OCI-LY1 (cell line): ENCODE measurements at regions not wholly inside any gene's neighbourhood (a gene's known extent, or its start where the extent isn't known, plus 50 kb on each side); places are given as distances from the start of the nearest gene placed in this dataset.

Experiments
- H2AFZ ChIP-seq: fragments of 200-600 bp; sonication (generic), shearing (Covaris generic); 2 replicates; pipeline ENCODE4 v1.6.0; 2014; ENCODE audit warnings: antibody characterized with exemption, mild to moderate bottlenecking, low read length
- H3F3A ChIP-seq: fragments of 200-600 bp; sonication (generic), shearing (Covaris generic); 2 replicates; pipeline ENCODE4 v1.6.0; 2014; ENCODE audit warnings: mild to moderate bottlenecking, antibody characterized with exemption, low read length, moderate library complexity; ENCODE audit not compliant: insufficient read depth
- H3K27ac ChIP-seq: fragments of 200-600 bp; sonication (generic); 2 replicates; pipeline ENCODE4 v1.5.1; 2014; ENCODE audit warnings: low read length, mixed run types, mild to moderate bottlenecking, low read depth; ENCODE audit not compliant: poor library complexity, severe bottlenecking
- H3K27me3 ChIP-seq: fragments of 200-600 bp; sonication (generic); 2 replicates; pipeline ENCODE4 v1.6.0; 2014; ENCODE audit warnings: antibody characterized with exemption, mild to moderate bottlenecking, low read length, moderate library complexity; ENCODE audit not compliant: insufficient read depth
- H3K36me3 ChIP-seq: fragments of 200-600 bp; sonication (generic); 2 replicates; pipeline ENCODE4 v1.6.1; 2014; ENCODE audit warnings: mild to moderate bottlenecking, antibody characterized with exemption, low read length, moderate library complexity, mixed read lengths; ENCODE audit not compliant: insufficient read depth
- H3K4me1 ChIP-seq: fragments of 200-600 bp; sonication (generic); 2 replicates; pipeline ENCODE4 v1.5.1; 2014; ENCODE audit warnings: mild to moderate bottlenecking, low read length, moderate library complexity; ENCODE audit not compliant: insufficient read depth, severe bottlenecking
- H3K4me2 ChIP-seq: fragments of 200-600 bp; sonication (generic), shearing (Covaris generic); 2 replicates; pipeline ENCODE4 v1.6.1; 2014; ENCODE audit warnings: low read length
- H3K4me3 ChIP-seq: fragments of 200-600 bp; sonication (generic); 2 replicates; pipeline ENCODE4 v1.5.1; 2014; ENCODE audit warnings: low read length, low read depth, mild to moderate bottlenecking, mixed read lengths; ENCODE audit not compliant: poor library complexity, severe bottlenecking
- H3K79me2 ChIP-seq: fragments of 200-600 bp; shearing (Covaris generic); 2 replicates; pipeline ENCODE4 v1.6.1; 2016; ENCODE audit warnings: mixed run types, low read length, mixed read lengths; ENCODE audit not compliant: insufficient read depth
- H3K9ac ChIP-seq: fragments of 200-600 bp; sonication (generic), shearing (Covaris generic); 2 replicates; pipeline ENCODE4 v1.6.1; 2014; ENCODE audit warnings: mild to moderate bottlenecking, low read length, mixed read lengths
- H3K9me2 ChIP-seq: fragments of 200-600 bp; sonication (generic), shearing (Covaris generic); 2 replicates; pipeline ENCODE4 v1.6.1; 2014; ENCODE audit warnings: low read depth, mild to moderate bottlenecking, low read length, mixed read lengths
- H3K9me3 ChIP-seq: fragments of 200-600 bp; shearing (Covaris generic); 2 replicates; pipeline ENCODE4 v1.6.1; 2014; ENCODE audit warnings: low read length, mixed read lengths
- H4K20me1 ChIP-seq: fragments of 200-600 bp; sonication (generic), shearing (Covaris generic); 2 replicates; pipeline ENCODE4 v1.6.0; 2016; ENCODE audit warnings: mild to moderate bottlenecking, low read length; ENCODE audit not compliant: insufficient read depth
- CTCF ChIP-seq: fragments of 200-600 bp; sonication (generic), shearing (Covaris generic); IDR thresholded peaks from 2 replicates; pipeline ENCODE4 v1.5.1; 2017; ENCODE audit warnings: mild to moderate bottlenecking, antibody characterized with exemption, low read length, moderate library complexity, mixed read lengths
- EZH2 ChIP-seq: fragments of 200-600 bp; sonication (generic), shearing (Covaris generic); IDR thresholded peaks from 2 replicates; pipeline ENCODE4 v1.8.0; 2017; ENCODE audit warnings: borderline replicate concordance, mixed run types, mild to moderate bottlenecking, antibody characterized with exemption, low read length, moderate library complexity, mixed read lengths

- no peak overlapping the region for H2AFZ ChIP-seq
- no peaks in the 10 kb centered on the region for H3K9me2 ChIP-seq
- H3K4me1 ChIP-seq = no peaks in the 10 kb centered on the region
- no peak overlapping the region for H3K27ac ChIP-seq
- TF ChIP-seq CTCF (no peak), EZH2 (no peak)
- H3K9ac ChIP-seq = no peak overlapping the region
- H3K79me2 ChIP-seq = no peaks in the 10 kb centered on the region
- H3K27me3 ChIP-seq = peaks cover 16% of the 10 kb centered on the region; the same call in 1 of the 2 replicates
- H4K20me1 ChIP-seq = no peaks in the 10 kb centered on the region
- H3F3A ChIP-seq = no peaks in the 10 kb centered on the region
- H3K36me3 ChIP-seq = no peaks in the 10 kb centered on the region
- no peaks in the 10 kb centered on the region for H3K9me3 ChIP-seq
- H3K4me3 ChIP-seq = no peak overlapping the region
- H3K4me2 ChIP-seq = no peak overlapping the region
Observed at GRCh38 chr11:112310848-112311247, 50.2 kb upstream of the PLET1 start.

- Histone ChIP-seq H3K4me2 (no peak overlapping the region), H3K4me1 (no peaks in the 10 kb centered on the region), H3F3A (no peaks in the 10 kb centered on the region), H4K20me1 (no peaks in the 10 kb centered on the region), H2AFZ (no peak overlapping the region), H3K9me2 (no peaks in the 10 kb centered on the region), H3K27ac (no peak overlapping the region), H3K36me3 (no peaks in the 10 kb centered on the region), H3K9me3 (no peaks in the 10 kb centered on the region), H3K79me2 (no peaks in the 10 kb centered on the region), H3K4me3 (no peak overlapping the region), H3K9ac (no peak overlapping the region), H3K27me3 (peaks cover 16% of the 10 kb centered on the region; the same call in 1 of the 2 replicates)
- no peak for TF ChIP-seq CTCF
Observed at GRCh38 chr11:112315057-112315720, 54.5 kb upstream of the PLET1 start.

- no peaks in the 10 kb centered on the region for H3K79me2 ChIP-seq
- H3K27me3 ChIP-seq = peaks cover 16% of the 10 kb centered on the region; the same call in 1 of the 2 replicates
- TF ChIP-seq EZH2 (no peak), CTCF (no peak)
- no peaks in the 10 kb centered on the region for H3K36me3 ChIP-seq
- H3K4me1 ChIP-seq = no peaks in the 10 kb centered on the region
- H4K20me1 ChIP-seq = no peaks in the 10 kb centered on the region
- no peak overlapping the region for H3K4me3 ChIP-seq
- H3F3A ChIP-seq = no peaks in the 10 kb centered on the region
- H3K4me2 ChIP-seq = no peak overlapping the region
- H3K27ac ChIP-seq = no peak overlapping the region
- no peaks in the 10 kb centered on the region for H3K9me3 ChIP-seq
- no peaks in the 10 kb centered on the region for H3K9me2 ChIP-seq
- no peak overlapping the region for H2AFZ ChIP-seq
- H3K9ac ChIP-seq = no peak overlapping the region
Observed at GRCh38 chr11:112315861-112316739, 55.4 kb upstream of the PLET1 start.
